ENCODE measurements at regions not wholly inside any gene's neighbourhood (a gene's known extent, or its start where the extent isn't known, plus 50 kb on each side); places are given as distances from the start of the nearest gene placed in this dataset.

- 88 to 93% methylated on average over 16 of the region's 16 CpGs for WGBS, 2 donors
These were observed 218.2 kb upstream of the KLF14 start for GRCh38 chr7:130951976-130952876.

GRCh38 chr7:130953196-130953595 lies 219.2 kb upstream of the KLF14 start:
- ATAC-seq (ENCODE audit: low FRiP score in 2 of 2) (no peak), DNase-seq (no peak)
- Histone ChIP-seq H3K27ac (no peak overlapping the region), H3K4me3 (no peak overlapping the region), H3K9me3 (no peaks in the 10 kb centered on the region), H3K27me3 (no peaks in the 10 kb centered on the region), H3K36me3 (peaks cover 0 to 56% (median 17%) of the 10 kb centered on the region in 4 donors), H3K4me1 (peaks cover 14 to 35% (median 27%) of the 10 kb centered on the region in 4 donors)
- 80 to 92% methylated on average over 4 of the region's 4 CpGs for WGBS, 2 donors
- TF ChIP-seq EP300 (IDR thresholded peaks at IDR 0.05) (no peak), POLR2A (IDR thresholded peaks at IDR 0.05) (no peak), POLR2AphosphoS5 (IDR thresholded peaks at IDR 0.05) (no peak), CTCF (IDR thresholded peaks at IDR 0.05) (no peak)

More at GRCh38 chr7:130951976-130952876, 218.2 kb upstream of the KLF14 start:
- Histone ChIP-seq H3K27ac (peak overlapping the region in 3 of 4 donors; percentile 2 to 50 (median 41)), H3K4me1 (peaks cover 5 to 25% (median 20%) of the 10 kb centered on the region in 4 donors), H3K36me3 (peaks cover 0 to 53% (median 16%) of the 10 kb centered on the region in 4 donors), H3K4me3 (no peak overlapping the region), H3K9me3 (no peaks in the 10 kb centered on the region), H3K27me3 (no peaks in the 10 kb centered on the region)
- DNase-seq (no peak), ATAC-seq (ENCODE audit: low FRiP score in 2 of 2) (no peak)
- no peak for TF ChIP-seq POLR2AphosphoS5 (IDR thresholded peaks at IDR 0.05)
- no peak for TF ChIP-seq POLR2A (IDR thresholded peaks at IDR 0.05)
- TF ChIP-seq EP300 (IDR thresholded peaks at IDR 0.05), result no peak
- no peak for TF ChIP-seq CTCF (IDR thresholded peaks at IDR 0.05)

GRCh38 chr7:130954918-130955564 lies 221.0 kb upstream of the KLF14 start:
- Histone ChIP-seq H3K27me3 (no peaks in the 10 kb centered on the region), H3K4me1 (peaks cover 26 to 38% (median 34%) of the 10 kb centered on the region in 4 donors), H3K9me3 (no peaks in the 10 kb centered on the region), H3K36me3 (peaks cover 0 to 66% (median 21%) of the 10 kb centered on the region in 4 donors), H3K27ac (peak overlapping the region in 2 of 4 donors; percentile 21 to 46), H3K4me3 (no peak overlapping the region)
- no peak for DNase-seq
- no peak for ATAC-seq (ENCODE audit: low FRiP score in 2 of 2)
- WGBS, 2 donors, result 86 to 93% methylated on average over 6 of the region's 6 CpGs
- no peak for TF ChIP-seq CTCF (IDR thresholded peaks at IDR 0.05)
- no peak for TF ChIP-seq POLR2A (IDR thresholded peaks at IDR 0.05)
- no peak for TF ChIP-seq EP300 (IDR thresholded peaks at IDR 0.05)
- no peak for TF ChIP-seq POLR2AphosphoS5 (IDR thresholded peaks at IDR 0.05)

GRCh38 chr7:130955565-130955919 lies 221.5 kb upstream of the KLF14 start:
- Histone ChIP-seq H3K4me3 (no peak overlapping the region), H3K36me3 (peaks cover 0 to 61% (median 21%) of the 10 kb centered on the region in 4 donors), H3K27me3 (no peaks in the 10 kb centered on the region), H3K27ac (peak overlapping the region in 2 of 4 donors; percentile 21 to 46), H3K4me1 (peaks cover 30 to 42% (median 35%) of the 10 kb centered on the region in 4 donors), H3K9me3 (no peaks in the 10 kb centered on the region)
- no peak for DNase-seq
- TF ChIP-seq EP300 (IDR thresholded peaks at IDR 0.05) (no peak), CTCF (IDR thresholded peaks at IDR 0.05) (no peak), POLR2A (IDR thresholded peaks at IDR 0.05) (no peak), POLR2AphosphoS5 (IDR thresholded peaks at IDR 0.05) (no peak)
- ATAC-seq (ENCODE audit: low FRiP score in 2 of 2), result no peak

All from upper lobe of left lung (tissue), 6 donors.